Endothelial cell of umbilical vein (primary cell): ENCODE measurements at regions not wholly inside any gene's neighbourhood (a gene's known extent, or its start where the extent isn't known, plus 50 kb on each side); places are given as distances from the start of the nearest gene placed in this dataset.

Experiments used
- BruUV-seq: library from RNA; stranded (reverse); fragments of 400-500 nt; replicated peaks from 2 replicates; lab custom pipeline; 2021; lab: Mats Ljungman, UMichigan
- CTCF ChIA-PET: fragments of 300-600, 350-600 bp; sonication (Branson Sonifier 250); formaldehyde crosslinking; loops from one replicate; lab custom pipeline; 2021; ENCODE audit warnings: antibody characterized with exemption, inconsistent platforms; lab: Charles Lee
- POLR2A ChIA-PET: fragments of 300-600, 350-600 bp; sonication (Branson Sonifier 250); formaldehyde crosslinking; loops from one replicate; lab custom pipeline; 2021; ENCODE audit warnings: antibody characterized with exemption, inconsistent platforms; lab: Charles Lee
- DNase-seq: peaks from one replicate; pipeline ENCODE4 v3.0.0-alpha.2; 2011; ENCODE audit warnings: low read depth, low spot score
- FAIRE-seq: peaks from 2 replicates; lab custom pipeline; 2011; peaks lifted over from hg19 to GRCh38; lab: Jason Lieb, UNC
- H2AFZ ChIP-seq: 2 replicates; pipeline ENCODE4 v1.6.0; 2012; ENCODE audit warnings: low read depth, low read length, control low read depth, inconsistent platforms
- H3K27ac ChIP-seq: 2 replicates; pipeline ENCODE4 v1.5.1; 2011; ENCODE audit warnings: low read depth, mild to moderate bottlenecking, control low read depth, low read length, moderate library complexity; ENCODE audit not compliant: insufficient read depth
- H3K27me3 ChIP-seq, 2 experiments: 2 replicates each; pipeline versions ENCODE4 v1.6.0 to v1.6.1; 2011; ENCODE audit warnings: low read length in 2 of 2, mixed read lengths in 1 of 2; ENCODE audit not compliant: control insufficient read depth in 2 of 2, insufficient read depth in 2 of 2
- H3K36me3 ChIP-seq, 2 experiments: 2 replicates in 1 of 2; 3 replicates in 1 of 2; pipeline ENCODE4 v1.5.1; 2011; ENCODE audit warnings: low read length in 2 of 2, mild to moderate bottlenecking in 1 of 2, moderate library complexity in 1 of 2; ENCODE audit not compliant: control insufficient read depth in 2 of 2, insufficient read depth in 2 of 2; ENCODE audit errors: extremely low read depth in 1 of 2
- H3K4me1 ChIP-seq: 3 replicates; pipeline ENCODE4 v1.5.1; 2011; ENCODE audit warnings: mild to moderate bottlenecking, low read length; ENCODE audit not compliant: control insufficient read depth, insufficient read depth; ENCODE audit errors: extremely low read depth
- H3K4me2 ChIP-seq: 2 replicates; pipeline ENCODE4 v1.6.1; 2011; ENCODE audit warnings: low read length, control low read depth, mixed read lengths; ENCODE audit not compliant: insufficient read depth
- H3K4me3 ChIP-seq, 3 experiments: fragments of 200-600 bp in 1 of 3; sonication (generic), shearing (Covaris generic) in 1 of 3; replicated peaks in 1 of 3; 2 replicates each; pipeline ENCODE4 v1.5.1; 2011 to 2016; ENCODE audit warnings: control low read depth in 3 of 3, low read length in 3 of 3, mild to moderate bottlenecking in 2 of 3, inconsistent platforms in 1 of 3, low read depth in 1 of 3, moderate library complexity in 1 of 3; ENCODE audit not compliant: insufficient read depth in 1 of 3
- H3K79me2 ChIP-seq: 2 replicates; pipeline ENCODE4 v1.6.0; 2012; ENCODE audit warnings: low read length, inconsistent platforms; ENCODE audit not compliant: control insufficient read depth, insufficient read depth
- H3K9ac ChIP-seq: replicated peaks from 2 replicates; pipeline ENCODE3; 2011; ENCODE audit warnings: low read length, control low read depth; ENCODE audit not compliant: insufficient read depth; ENCODE audit errors: extremely low read depth
- H3K9me1 ChIP-seq: replicated peaks from 3 replicates; pipeline ENCODE4 v1.6.0; 2011; ENCODE audit warnings: mild to moderate bottlenecking, low read length; ENCODE audit not compliant: control insufficient read depth, insufficient read depth; ENCODE audit errors: extremely low read depth
- H3K9me3 ChIP-seq: replicated peaks from 2 replicates; pipeline ENCODE4 v1.5.1; 2012; ENCODE audit warnings: low read length, inconsistent platforms; ENCODE audit not compliant: control insufficient read depth, insufficient read depth
- H4K20me1 ChIP-seq: replicated peaks from 2 replicates; pipeline ENCODE3; 2011; ENCODE audit warnings: mild to moderate bottlenecking, low read length; ENCODE audit not compliant: control insufficient read depth, insufficient read depth; ENCODE audit errors: extremely low read depth
- CTCF ChIP-seq, 2 donors: IDR thresholded peaks; 1 replicate in 1 of 2; 2 replicates in 1 of 2; pipeline ENCODE4 v1.5.1; 2011; ENCODE audit warnings: low read length in 2 of 2, mild to moderate bottlenecking in 2 of 2, moderate library complexity in 2 of 2, control low read depth in 1 of 2, inconsistent platforms in 1 of 2, low read depth in 1 of 2; ENCODE audit not compliant: insufficient read depth in 1 of 2; ENCODE audit errors: extremely low read depth in 1 of 2
- EZH2 ChIP-seq: IDR thresholded peaks from 2 replicates; pipeline ENCODE4 v1.6.1; 2012; ENCODE audit warnings: borderline replicate concordance, low read depth, mild to moderate bottlenecking, moderate library complexity, low read length, inconsistent platforms; ENCODE audit not compliant: severe bottlenecking
- FOS ChIP-seq: IDR thresholded peaks from 2 replicates; pipeline ENCODE4 v1.6.1; 2011; ENCODE audit warnings: mild to moderate bottlenecking, low read length, moderate library complexity, borderline replicate concordance; ENCODE audit not compliant: insufficient read depth
- GATA2 ChIP-seq: IDR thresholded peaks from 2 replicates; pipeline ENCODE4 v1.7.0; 2011; ENCODE audit warnings: low read depth, mild to moderate bottlenecking, moderate library complexity, mixed read lengths, low read length; ENCODE audit not compliant: insufficient read length, insufficient read depth
- JUN ChIP-seq: IDR thresholded peaks from 2 replicates; pipeline ENCODE4 v1.6.1; 2011; ENCODE audit warnings: borderline replicate concordance, low read depth; ENCODE audit not compliant: insufficient read length, insufficient read depth
- MAX ChIP-seq: IDR thresholded peaks from 2 replicates; pipeline ENCODE4 v1.6.1; 2011; ENCODE audit not compliant: insufficient read depth, insufficient read length
- MYC ChIP-seq: IDR thresholded peaks from one replicate; pipeline ENCODE4 v1.6.1; 2011; ENCODE audit warnings: mild to moderate bottlenecking, low read depth, low read length
- POLR2A ChIP-seq: IDR thresholded peaks from 2 replicates; pipeline ENCODE4 v1.6.1; 2012; ENCODE audit warnings: low read depth, mild to moderate bottlenecking, control low read depth, low read length
- POLR2AphosphoS5 ChIP-seq: IDR thresholded peaks from 2 replicates; pipeline ENCODE4 v1.6.1; 2012; ENCODE audit warnings: low read depth, mild to moderate bottlenecking, control low read depth, low read length, moderate library complexity; ENCODE audit not compliant: insufficient read depth
- dilution Hi-C: fragments of 300-500 bp; cut with MboI; formaldehyde crosslinking; loops from one replicate; pipeline ENCODE4 v1.15.0; 2019; ENCODE audit warnings: low sequenced_read_pairs; ENCODE audit not compliant: extremely low pct_ligation_motif_present
- intact Hi-C: fragments of 100-400 bp; cut with micrococcal nuclease; formaldehyde crosslinking; loops from one replicate; pipeline ENCODE4 v1.10.0; 2022

GRCh38 chr6:163721922-163722692 lies 307.6 kb downstream of the QKI start:
- Histone ChIP-seq H3K4me2 (no peak overlapping the region), H3K79me2 (no peaks in the 10 kb centered on the region), H3K36me3 (no peaks in the 10 kb centered on the region), H3K27me3 (no peaks in the 10 kb centered on the region), H3K27ac (no peak overlapping the region), H2AFZ (no peak overlapping the region), H3K4me1 (no peaks in the 10 kb centered on the region), H3K9me1 (no peaks in the 10 kb centered on the region), H3K9me3 (no peaks in the 10 kb centered on the region), H3K4me3 (no peak overlapping the region), H4K20me1 (no peaks in the 10 kb centered on the region), H3K9ac (no peak overlapping the region)
- dilution Hi-C loops (no loop called here), intact Hi-C loops (no loop called here)
- CTCF ChIA-PET, result no interaction called here
- no peak for FAIRE-seq
- BruUV-seq, result no TSS peak
- POLR2A ChIA-PET, result no interaction called here
- TF ChIP-seq JUN (no peak), POLR2A (no peak), POLR2AphosphoS5 (no peak), EZH2 (no peak), MAX (no peak), GATA2 (no peak), CTCF (IDR thresholded peaks at IDR 0.05; ENCODE audit: extremely low read depth in 1 of 2, insufficient read depth in 1 of 2, low read depth in 1 of 2, low read length in 2 of 2) (no peak), FOS (no peak), MYC (no peak)
- DNase-seq, result no peak
